NCI-H82 (cell line): ENCODE measurements at regions not wholly inside any gene's neighbourhood (a gene's known extent, or its start where the extent isn't known, plus 50 kb on each side); places are given as distances from the start of the nearest gene placed in this dataset.

ENCODE experiments used
- DNase-seq: peaks from one replicate; lab custom pipeline; 2025; lab: John Stamatoyannopoulos, UW

GRCh38 chr2:150050036-150050435, 437.4 kb downstream of the RND3 start:
- no peak for DNase-seq

GRCh38 chr2:150047620-150048222, 439.7 kb downstream of the RND3 start:
- no peak for DNase-seq

GRCh38 chr2:150046810-150047209, 440.7 kb downstream of the RND3 start:
- peak; percentile 26 for DNase-seq

- DNase-seq, result no peak
These were observed 441.3 kb downstream of the RND3 start for GRCh38 chr2:150046211-150046610.

GRCh38 chr2:150045601-150046000, 441.9 kb downstream of the RND3 start:
- no peak for DNase-seq

GRCh38 chr2:150043172-150043500, 444.3 kb downstream of the RND3 start:
- no peak for DNase-seq

GRCh38 chr2:150042500-150043171, 444.8 kb downstream of the RND3 start:
- no peak for DNase-seq

GRCh38 chr2:150041722-150042425, 445.6 kb downstream of the RND3 start:
- no peak for DNase-seq

- DNase-seq, result no peak
These were observed 449.0 kb upstream of the MMADHC start for GRCh38 chr2:150036622-150037021.

GRCh38 chr2:150034665-150035064, 447.1 kb upstream of the MMADHC start:
- no peak for DNase-seq

- DNase-seq, result no peak
These were observed 443.0 kb upstream of the MMADHC start for GRCh38 chr2:150030436-150031190.

GRCh38 chr2:150028322-150028721, 440.7 kb upstream of the MMADHC start:
- no peak for DNase-seq

GRCh38 chr2:150027164-150027563, 439.6 kb upstream of the MMADHC start:
- peak; percentile 19 for DNase-seq

- DNase-seq, result no peak
These were observed 436.1 kb upstream of the MMADHC start for GRCh38 chr2:150023663-150024062.

- peak; percentile 6 for DNase-seq
These were observed 435.5 kb upstream of the MMADHC start for GRCh38 chr2:150023044-150023443.

GRCh38 chr2:150020937-150021673, 433.5 kb upstream of the MMADHC start:
- DNase-seq, result no peak

- DNase-seq, result no peak
These were observed 432.6 kb upstream of the MMADHC start for GRCh38 chr2:150020221-150020620.

GRCh38 chr2:150019063-150019462, 431.5 kb upstream of the MMADHC start:
- no peak for DNase-seq

GRCh38 chr2:150012986-150013385, 425.4 kb upstream of the MMADHC start:
- DNase-seq, result no peak

- DNase-seq, result peak; percentile 12
These were observed 423.7 kb upstream of the MMADHC start for GRCh38 chr2:150011161-150011730.

- no peak for DNase-seq
These were observed 421.3 kb upstream of the MMADHC start for GRCh38 chr2:150008901-150009300.
